Small intestine (tissue), 7 donors: ENCODE measurements at regions not wholly inside any gene's neighbourhood (a gene's known extent, or its start where the extent isn't known, plus 50 kb on each side); places are given as distances from the start of the nearest gene placed in this dataset.

ENCODE experiments used
- DNase-seq, 2 donors: peaks; one replicate each; pipeline versions ENCODE4 v3.0.0 to v3.0.0-alpha.2; 2013
- FAIRE-seq: peaks from 2 replicates; lab custom pipeline; 2012; peaks lifted over from hg19 to GRCh38; lab: Jason Lieb, UNC
- H3K27ac ChIP-seq, 3 donors: one replicate each; pipeline ENCODE4 v1.5.1; 2013; ENCODE audit warnings: low read length in 2 of 3, mild to moderate bottlenecking in 2 of 3, control low read depth in 1 of 3, inconsistent platforms in 1 of 3, low read depth in 1 of 3, moderate library complexity in 1 of 3
- H3K27me3 ChIP-seq, 3 donors: one replicate each; pipeline ENCODE4 v1.6.1; 2013; ENCODE audit warnings: low read length in 3 of 3, inconsistent platforms in 1 of 3; ENCODE audit not compliant: control insufficient read depth in 3 of 3, insufficient read depth in 3 of 3
- H3K36me3 ChIP-seq, 3 donors: one replicate each; pipeline ENCODE4 v1.6.1; 2013; ENCODE audit warnings: low read length in 3 of 3, inconsistent platforms in 1 of 3, low read depth in 1 of 3, mild to moderate bottlenecking in 1 of 3, moderate library complexity in 1 of 3; ENCODE audit not compliant: control insufficient read depth in 3 of 3, insufficient read depth in 2 of 3
- H3K4me1 ChIP-seq, 3 donors: one replicate each; pipeline ENCODE4 v1.6.1; 2013; ENCODE audit warnings: low read length in 2 of 3, inconsistent platforms in 1 of 3, low read depth in 1 of 3, mild to moderate bottlenecking in 1 of 3, moderate library complexity in 1 of 3; ENCODE audit not compliant: control insufficient read depth in 3 of 3, insufficient read depth in 2 of 3
- H3K4me3 ChIP-seq, 3 donors: one replicate each; pipeline ENCODE4 v1.5.1; 2013; ENCODE audit warnings: low read length in 3 of 3, control low read depth in 1 of 3, inconsistent platforms in 1 of 3, low read depth in 1 of 3, mild to moderate bottlenecking in 1 of 3, moderate library complexity in 1 of 3
- H3K9me3 ChIP-seq, 2 donors: one replicate each; pipeline ENCODE4 v1.6.1; 2013; ENCODE audit warnings: low read depth in 1 of 2, low read length in 1 of 2; ENCODE audit not compliant: control insufficient read depth in 2 of 2, insufficient read depth in 1 of 2
- whole genome bisulfite sequencing, 3 donors: extraction: QIAGEN DNeasy Blood & Tissue Kit; methylation state at CpG; one replicate each; pipeline ENCODE4 v1.1.7; 2013; 5-methylcytosine and 5-hydroxymethylcytosine counted together
- donor health status: healthy with polysubstance abuse.
- donor health status: control.
- donor health status: control.
- donor health status: Bipolar disorder and iron deficiency.
- donor health status: healthy.

DNA sequence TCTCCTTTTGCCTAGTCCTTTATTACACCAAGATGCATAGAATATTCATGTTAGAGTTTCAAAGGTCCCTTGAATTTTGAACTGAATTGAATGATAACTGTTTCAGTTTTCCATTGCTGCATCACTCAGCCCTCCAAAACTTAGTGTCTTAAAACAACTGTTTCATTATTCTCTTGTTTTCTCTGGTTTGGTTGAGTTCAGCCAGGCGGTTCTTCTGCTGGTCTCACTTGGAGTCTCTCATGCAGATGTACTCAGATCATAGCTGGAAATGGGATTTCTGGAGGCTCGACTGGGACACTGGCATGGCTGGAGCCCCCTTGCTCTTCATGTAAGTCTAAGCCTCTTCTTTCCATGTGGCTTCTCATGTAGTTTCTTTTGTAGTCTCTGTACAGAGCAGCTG lies 107.2 kb upstream of the MKI67 start:
- WGBS, 3 donors: 75 to 91% (median 78%) methylated on average over 2 of the region's 2 CpGs
- FAIRE-seq: no peak

DNA sequence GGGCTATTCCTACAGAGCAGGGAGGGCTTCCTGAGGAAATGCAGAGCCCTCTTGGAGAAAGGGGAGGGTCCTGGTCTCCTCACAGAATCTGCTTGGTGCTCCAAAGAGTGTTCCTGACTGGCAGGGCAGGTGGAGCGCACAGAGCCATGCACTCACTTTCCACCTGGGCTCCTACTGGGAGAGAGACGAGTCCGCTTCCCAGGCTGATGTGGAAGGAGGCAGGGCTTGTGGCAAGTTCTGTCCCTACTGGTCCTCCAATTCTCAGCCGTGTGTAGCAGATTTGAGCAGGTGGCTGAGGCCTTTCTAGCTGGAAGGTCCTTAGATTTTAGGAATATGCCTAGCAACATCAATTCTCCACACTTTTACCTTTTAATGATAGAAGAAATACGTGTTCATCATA lies 111.5 kb upstream of the MKI67 start:
- Histone ChIP-seq H3K36me3 (no peaks in the 10 kb centered on the region), H3K27me3 (peaks cover 0 to 4% (median 4%) of the 10 kb centered on the region in 3 donors), H3K4me3 (no peak overlapping the region), H3K27ac (no peak overlapping the region), H3K4me1 (no peaks in the 10 kb centered on the region), H3K9me3 (peaks cover 0 to 6% of the 10 kb centered on the region in 2 donors)
- FAIRE-seq: no peak
- 73 to 76% (median 76%) methylated on average over 5 of the region's 5 CpGs for WGBS, 3 donors
- DNase-seq: no peak

More for the DNA sequence above, 107.2 kb upstream of the MKI67 start:
- DNase-seq: no peak
- H3K36me3 ChIP-seq: no peaks in the 10 kb centered on the region
- H3K27me3 ChIP-seq: peaks cover 0 to 8% (median 4%) of the 10 kb centered on the region in 3 donors
- H3K4me3 ChIP-seq: no peak overlapping the region
- no peak overlapping the region for H3K27ac ChIP-seq
- peaks cover 0 to 6% of the 10 kb centered on the region in 2 donors for H3K9me3 ChIP-seq
- no peaks in the 10 kb centered on the region for H3K4me1 ChIP-seq

DNA sequence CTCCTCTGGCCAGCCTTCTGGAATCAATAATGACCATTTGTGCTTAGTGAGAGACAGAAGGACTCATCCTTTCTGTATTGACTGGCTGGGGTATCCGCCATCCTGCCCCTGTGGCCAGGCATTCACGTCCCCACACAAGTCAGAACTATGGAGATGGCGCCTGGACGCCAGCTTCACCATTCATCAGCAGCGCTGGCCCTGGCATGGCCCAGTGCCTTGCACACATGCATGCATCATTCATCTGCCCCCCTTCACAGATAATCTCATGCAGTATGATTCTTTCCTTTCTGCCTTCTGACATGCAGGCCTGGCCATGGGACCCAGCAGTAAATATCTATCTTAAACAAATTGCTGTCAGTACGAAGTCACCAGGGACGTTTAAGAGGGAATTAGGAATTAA lies 114.8 kb upstream of the MKI67 start:
- H3K36me3 ChIP-seq: no peaks in the 10 kb centered on the region
- no peaks in the 10 kb centered on the region for H3K9me3 ChIP-seq
- H3K27me3 ChIP-seq: peaks cover 0 to 4% (median 0%) of the 10 kb centered on the region in 3 donors
- H3K4me1 ChIP-seq: no peaks in the 10 kb centered on the region
- FAIRE-seq (no peak), DNase-seq (no peak)
- no peak overlapping the region for H3K4me3 ChIP-seq
- H3K27ac ChIP-seq: no peak overlapping the region
- 80 to 86% (median 82%) methylated on average over 7 of the region's 7 CpGs for WGBS, 3 donors

DNA sequence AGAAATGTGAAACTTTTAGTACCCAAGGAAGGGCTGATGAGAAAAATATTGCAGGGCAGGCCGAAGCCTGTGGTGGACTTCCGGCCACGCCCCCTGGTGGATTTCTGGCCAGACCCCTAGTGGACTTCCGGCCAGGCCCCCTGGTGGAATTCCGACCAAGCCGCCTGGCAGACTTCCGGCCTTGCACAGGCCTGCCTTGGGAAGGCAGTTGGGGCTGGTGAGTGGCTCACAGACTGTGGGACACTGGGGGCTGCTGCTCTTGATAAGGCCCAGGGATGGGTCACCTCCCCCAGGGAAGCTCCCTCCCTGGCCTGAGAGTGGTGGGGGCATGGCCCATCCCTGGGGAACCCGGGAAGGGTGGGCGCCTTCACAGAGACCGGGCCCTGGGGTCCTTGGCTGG lies 116.4 kb upstream of the MKI67 start:
- H3K4me1 ChIP-seq: no peaks in the 10 kb centered on the region
- DNase-seq: no peak
- no peak overlapping the region for H3K4me3 ChIP-seq
- peaks cover 0 to under 1% (median 0%) of the 10 kb centered on the region in 3 donors for H3K27me3 ChIP-seq
- H3K9me3 ChIP-seq: no peaks in the 10 kb centered on the region
- H3K36me3 ChIP-seq: no peaks in the 10 kb centered on the region
- no peak for FAIRE-seq
- H3K27ac ChIP-seq: no peak overlapping the region
- WGBS, 3 donors: 73 to 87% (median 75%) methylated on average over 10 of the region's 10 CpGs

DNA sequence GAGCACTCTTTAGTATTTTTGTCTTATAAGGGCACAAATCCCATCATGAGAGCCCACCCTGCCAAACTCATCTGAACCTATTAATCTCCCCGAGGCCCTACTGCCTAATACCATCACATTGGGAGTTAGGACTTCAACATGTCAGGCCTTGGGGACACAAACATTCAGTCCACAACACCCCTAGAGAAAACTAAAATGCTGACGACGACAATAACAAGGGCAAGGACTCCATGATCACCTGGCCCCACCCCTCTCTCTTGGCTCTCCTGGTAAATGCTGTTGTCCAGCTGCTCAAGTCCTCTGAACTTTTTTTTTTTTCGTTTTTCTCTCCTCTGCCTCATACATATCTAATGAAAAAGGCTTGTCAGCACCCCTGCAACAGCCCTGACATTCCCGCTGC lies 118.8 kb upstream of the MKI67 start:
- WGBS, 3 donors: 64 to 78% (median 69%) methylated on average over 5 of the region's 5 CpGs
- FAIRE-seq: no peak

DNA sequence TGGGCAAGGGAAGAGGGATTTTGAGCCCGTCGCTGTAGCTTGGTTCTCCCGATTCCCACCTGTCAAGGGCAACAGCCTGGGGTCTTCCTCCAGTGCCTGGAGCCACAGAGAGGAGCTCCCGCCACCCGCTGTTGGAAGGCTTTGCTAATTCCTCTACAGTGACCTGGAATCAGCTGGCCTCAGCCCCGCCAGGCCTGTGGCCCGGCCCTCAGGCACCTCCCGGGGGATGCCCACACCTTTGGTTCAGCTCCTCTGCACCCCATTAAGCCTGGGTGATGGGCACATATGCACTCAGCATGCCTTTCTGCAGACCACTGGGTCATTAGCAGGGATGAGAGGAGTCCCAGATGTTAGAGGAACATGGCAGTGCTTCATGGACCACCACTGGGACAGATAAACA lies 121.4 kb upstream of the MKI67 start:
- 82 to 94% (median 92%) methylated on average over 8 of the region's 8 CpGs for WGBS, 3 donors
- FAIRE-seq (no peak), DNase-seq (no peak)
- Histone ChIP-seq H3K9me3 (no peaks in the 10 kb centered on the region), H3K27me3 (no peaks in the 10 kb centered on the region), H3K4me3 (no peak overlapping the region), H3K36me3 (no peaks in the 10 kb centered on the region), H3K4me1 (no peaks in the 10 kb centered on the region), H3K27ac (no peak overlapping the region)

More for the DNA sequence above, 118.8 kb upstream of the MKI67 start:
- Histone ChIP-seq H3K4me1 (no peaks in the 10 kb centered on the region), H3K4me3 (no peak overlapping the region), H3K27me3 (no peaks in the 10 kb centered on the region), H3K9me3 (no peaks in the 10 kb centered on the region), H3K27ac (no peak overlapping the region), H3K36me3 (no peaks in the 10 kb centered on the region)
- DNase-seq: no peak

DNA sequence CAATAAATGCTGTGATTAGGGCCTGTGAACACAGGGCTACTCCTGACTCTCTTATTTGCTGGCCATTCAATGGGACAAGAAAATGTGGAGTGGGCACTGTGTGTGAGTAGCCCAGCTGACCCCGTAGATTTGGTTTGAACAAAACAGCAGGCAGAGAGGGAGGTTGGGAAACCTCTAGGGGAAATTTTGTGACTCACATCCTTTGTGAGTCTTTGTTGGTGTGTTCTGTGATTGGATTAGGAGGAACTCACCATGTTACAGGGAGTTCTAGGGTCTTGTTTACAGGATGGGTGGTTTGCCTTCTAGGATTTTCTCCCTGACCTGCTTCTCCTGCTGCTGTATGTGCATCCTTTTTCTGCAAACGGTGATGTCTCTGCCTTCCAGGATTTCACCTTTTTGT lies 128.3 kb upstream of the MKI67 start:
- FAIRE-seq (no peak), DNase-seq (no peak)
- 57 to 69% (median 61%) methylated on average over 2 of the region's 2 CpGs for WGBS, 3 donors
- no peak overlapping the region for H3K27ac ChIP-seq
- no peaks in the 10 kb centered on the region for H3K36me3 ChIP-seq
- H3K27me3 ChIP-seq: no peaks in the 10 kb centered on the region
- H3K9me3 ChIP-seq: no peaks in the 10 kb centered on the region
- no peaks in the 10 kb centered on the region for H3K4me1 ChIP-seq
- H3K4me3 ChIP-seq: no peak overlapping the region

DNA sequence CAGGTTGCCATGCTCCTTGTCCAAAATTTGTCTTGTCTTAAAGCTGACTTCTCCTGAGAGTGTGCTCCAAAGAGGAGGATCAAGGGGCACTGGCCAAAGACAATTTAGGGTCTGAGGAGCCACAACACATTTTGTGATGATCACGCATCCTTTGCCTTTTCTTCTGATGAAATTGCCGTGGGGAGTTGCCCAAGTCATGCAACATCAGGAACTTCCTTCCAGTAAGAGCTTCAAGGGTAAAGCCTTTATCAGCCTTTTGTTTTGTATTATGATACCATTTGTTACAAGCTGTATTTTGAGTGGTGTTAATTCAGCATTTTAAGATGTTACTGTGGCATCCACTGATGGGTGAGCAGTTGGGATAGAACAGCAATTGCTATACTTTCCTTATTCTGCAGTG lies 131.2 kb upstream of the MKI67 start:
- Histone ChIP-seq H3K27ac (no peak overlapping the region), H3K4me3 (no peak overlapping the region), H3K27me3 (peaks cover 0 to 8% (median 0%) of the 10 kb centered on the region in 3 donors), H3K4me1 (no peaks in the 10 kb centered on the region), H3K36me3 (no peaks in the 10 kb centered on the region), H3K9me3 (no peaks in the 10 kb centered on the region)
- WGBS, 3 donors: 89 to 95% (median 91%) methylated on average over 2 of the region's 2 CpGs
- no peak for DNase-seq
- FAIRE-seq: no peak

DNA sequence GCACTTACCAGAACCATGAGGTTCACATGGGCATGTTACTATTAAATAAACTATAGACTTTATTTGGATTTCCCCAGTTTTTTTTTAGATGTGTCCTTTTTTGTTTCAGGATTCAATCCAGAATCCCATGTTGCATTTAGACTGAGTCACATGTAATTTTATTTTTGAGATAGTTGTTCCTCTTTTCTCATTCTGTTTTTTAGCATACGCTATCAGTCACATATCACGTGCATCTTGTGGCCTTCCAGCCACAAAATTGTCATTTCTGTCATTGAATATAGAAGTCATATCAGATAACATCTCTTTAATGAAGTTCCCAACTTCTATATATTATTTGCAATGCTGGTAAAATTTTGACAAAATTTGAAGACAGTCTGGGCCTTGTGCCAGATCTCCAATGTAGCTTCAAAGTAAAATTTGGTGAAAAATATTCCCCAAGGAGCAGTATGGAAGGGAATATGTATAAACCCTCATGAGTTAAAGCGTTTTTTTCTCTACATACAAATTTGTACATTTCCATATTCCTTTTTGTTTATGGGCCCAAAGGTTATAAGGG lies 132.3 kb upstream of the MKI67 start:
- Histone ChIP-seq H3K4me1 (no peaks in the 10 kb centered on the region), H3K9me3 (no peaks in the 10 kb centered on the region), H3K27me3 (peaks cover 0 to 8% (median 4%) of the 10 kb centered on the region in 3 donors), H3K36me3 (no peaks in the 10 kb centered on the region), H3K4me3 (no peak overlapping the region), H3K27ac (no peak overlapping the region)
- WGBS, 3 donors: 61 to 75% (median 74%) methylated on average over 3 of the region's 3 CpGs
- DNase-seq: no peak
- no peak for FAIRE-seq
